ENCODE measurements at regions not wholly inside any gene's neighbourhood (a gene's known extent, or its start where the extent isn't known, plus 50 kb on each side); places are given as distances from the start of the nearest gene placed in this dataset.

DNA sequence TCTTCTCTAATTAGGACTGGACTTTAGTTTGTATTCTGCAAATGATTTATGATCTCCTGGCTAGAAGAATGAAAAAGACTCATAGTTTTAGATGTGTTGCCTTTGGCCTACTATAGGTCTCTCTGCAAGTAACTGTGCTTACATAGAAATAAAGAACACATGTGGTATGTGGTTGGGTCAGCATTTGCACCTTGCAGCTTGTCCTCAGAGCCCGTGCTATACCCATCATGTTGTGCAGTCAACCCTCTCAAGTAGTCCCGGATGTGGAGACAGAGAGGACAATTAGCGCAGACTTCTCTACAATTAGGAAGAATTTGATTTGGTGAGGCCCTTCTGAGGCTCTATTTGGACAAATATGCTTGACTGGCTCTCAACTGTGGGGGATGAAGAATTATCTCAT, 203.7 kb upstream of the ITGA4 start:
- dilution Hi-C loops (cut with MboI; ENCODE audit: extremely low pct_ligation_motif_present, low sequenced_read_pairs), result no loop called here

DNA sequence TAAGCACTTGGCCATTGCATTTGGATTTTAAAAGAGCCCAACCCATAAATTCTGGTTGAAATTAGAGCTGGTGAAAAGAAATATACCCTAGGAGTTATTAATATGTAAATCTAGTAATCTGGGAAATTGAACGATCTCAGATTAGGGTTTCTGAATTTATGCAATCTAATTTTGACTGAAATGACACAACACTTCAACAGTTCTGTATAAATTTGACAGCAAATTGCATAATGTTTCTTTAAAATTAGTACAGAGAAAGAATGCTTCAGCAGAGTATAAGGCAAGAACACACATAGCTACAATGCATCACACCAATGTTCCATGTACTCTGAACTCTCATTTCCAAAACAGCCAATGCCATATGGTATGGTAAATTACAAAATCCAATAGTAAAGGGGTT, 201.5 kb upstream of the ITGA4 start:
- H3K4me1 ChIP-seq (ENCODE audit: control insufficient read depth, extremely low read depth, insufficient read depth, low read length), result no peaks in the 10 kb centered on the region
- no peak overlapping the region for H3K27ac ChIP-seq (ENCODE audit: control insufficient read depth, insufficient read depth, low read length)
- H3K79me2 ChIP-seq (ENCODE audit: control insufficient read depth, insufficient read depth, low read length), result no peaks in the 10 kb centered on the region
- no peak overlapping the region for H3K9ac ChIP-seq (ENCODE audit: control insufficient read depth, extremely low read depth, insufficient read depth, low read length)
- no peak overlapping the region for H3K4me2 ChIP-seq (ENCODE audit: control insufficient read depth, extremely low read depth, insufficient read depth, low read depth, low read length)
- FAIRE-seq (no peak), DNase-seq (ENCODE audit: low read depth, low spot score) (no peak)
- no peaks in the 10 kb centered on the region for H3K36me3 ChIP-seq (ENCODE audit: control insufficient read depth in 2 of 2, extremely low read depth in 1 of 2, insufficient read depth in 2 of 2, low read length in 2 of 2)
- H3K9me1 ChIP-seq (ENCODE audit: control insufficient read depth, extremely low read depth, insufficient read depth, low read length), result no peaks in the 10 kb centered on the region
- H3K9me3 ChIP-seq (ENCODE audit: control insufficient read depth, low read depth, low read length), result no peaks in the 10 kb centered on the region
- no peaks in the 10 kb centered on the region for H4K20me1 ChIP-seq (ENCODE audit: control insufficient read depth, extremely low read depth, insufficient read depth, low read length)
- H3K27me3 ChIP-seq (ENCODE audit: control insufficient read depth, extremely low read depth, insufficient read depth, low read length), result no peaks in the 10 kb centered on the region
- H3K4me3 ChIP-seq (ENCODE audit: control insufficient read depth in 2 of 3, extremely low read depth in 1 of 3, insufficient read depth in 2 of 3, low read depth in 1 of 3, low read length in 3 of 3), result no peak overlapping the region
- H2AFZ ChIP-seq (ENCODE audit: control insufficient read depth, low read length), result no peak overlapping the region
- TF ChIP-seq EZH2 (IDR thresholded peaks at IDR 0.05; ENCODE audit: low read length), result no peak
- TF ChIP-seq, protein P1, sequence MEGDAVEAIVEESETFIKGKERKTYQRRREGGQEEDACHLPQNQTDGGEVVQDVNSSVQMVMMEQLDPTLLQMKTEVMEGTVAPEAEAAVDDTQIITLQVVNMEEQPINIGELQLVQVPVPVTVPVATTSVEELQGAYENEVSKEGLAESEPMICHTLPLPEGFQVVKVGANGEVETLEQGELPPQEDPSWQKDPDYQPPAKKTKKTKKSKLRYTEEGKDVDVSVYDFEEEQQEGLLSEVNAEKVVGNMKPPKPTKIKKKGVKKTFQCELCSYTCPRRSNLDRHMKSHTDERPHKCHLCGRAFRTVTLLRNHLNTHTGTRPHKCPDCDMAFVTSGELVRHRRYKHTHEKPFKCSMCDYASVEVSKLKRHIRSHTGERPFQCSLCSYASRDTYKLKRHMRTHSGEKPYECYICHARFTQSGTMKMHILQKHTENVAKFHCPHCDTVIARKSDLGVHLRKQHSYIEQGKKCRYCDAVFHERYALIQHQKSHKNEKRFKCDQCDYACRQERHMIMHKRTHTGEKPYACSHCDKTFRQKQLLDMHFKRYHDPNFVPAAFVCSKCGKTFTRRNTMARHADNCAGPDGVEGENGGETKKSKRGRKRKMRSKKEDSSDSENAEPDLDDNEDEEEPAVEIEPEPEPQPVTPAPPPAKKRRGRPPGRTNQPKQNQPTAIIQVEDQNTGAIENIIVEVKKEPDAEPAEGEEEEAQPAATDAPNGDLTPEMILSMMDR (optimal IDR thresholded peaks at IDR 0.05 in 1 of 3, IDR thresholded peaks at IDR 0.05 in 1 of 3, conservative IDR thresholded peaks at IDR 0.05 in 1 of 3; ENCODE audit: extremely low read depth in 1 of 3, insufficient read depth in 2 of 3, low read length in 3 of 3), result no peak
- dilution Hi-C loops (cut with MboI; ENCODE audit: extremely low pct_ligation_motif_present, low sequenced_read_pairs), result no loop called here

More for the DNA sequence above, 203.7 kb upstream of the ITGA4 start:
- TF ChIP-seq, protein P1 (optimal IDR thresholded peaks at IDR 0.05 in 1 of 3, IDR thresholded peaks at IDR 0.05 in 1 of 3, conservative IDR thresholded peaks at IDR 0.05 in 1 of 3; ENCODE audit: extremely low read depth in 1 of 3, insufficient read depth in 2 of 3, low read length in 3 of 3), result no peak
- TF ChIP-seq EZH2 (IDR thresholded peaks at IDR 0.05; ENCODE audit: low read length), result no peak
- Histone ChIP-seq H3K36me3 (ENCODE audit: control insufficient read depth in 2 of 2, extremely low read depth in 1 of 2, insufficient read depth in 2 of 2, low read length in 2 of 2) (no peaks in the 10 kb centered on the region), H3K4me3 (ENCODE audit: control insufficient read depth in 2 of 3, extremely low read depth in 1 of 3, insufficient read depth in 2 of 3, low read depth in 1 of 3, low read length in 3 of 3) (no peak overlapping the region), H3K9ac (ENCODE audit: control insufficient read depth, extremely low read depth, insufficient read depth, low read length) (no peak overlapping the region), H3K79me2 (ENCODE audit: control insufficient read depth, insufficient read depth, low read length) (no peaks in the 10 kb centered on the region), H4K20me1 (ENCODE audit: control insufficient read depth, extremely low read depth, insufficient read depth, low read length) (no peaks in the 10 kb centered on the region), H3K4me1 (ENCODE audit: control insufficient read depth, extremely low read depth, insufficient read depth, low read length) (no peaks in the 10 kb centered on the region), H3K27me3 (ENCODE audit: control insufficient read depth, extremely low read depth, insufficient read depth, low read length) (no peaks in the 10 kb centered on the region), H3K9me1 (ENCODE audit: control insufficient read depth, extremely low read depth, insufficient read depth, low read length) (no peaks in the 10 kb centered on the region), H3K9me3 (ENCODE audit: control insufficient read depth, low read depth, low read length) (no peaks in the 10 kb centered on the region), H2AFZ (ENCODE audit: control insufficient read depth, low read length) (no peak overlapping the region), H3K27ac (ENCODE audit: control insufficient read depth, insufficient read depth, low read length) (no peak overlapping the region), H3K4me2 (ENCODE audit: control insufficient read depth, extremely low read depth, insufficient read depth, low read depth, low read length) (no peak overlapping the region)
- DNase-seq (ENCODE audit: low read depth, low spot score), result no peak
- FAIRE-seq, result no peak
